ENCODE measurements at regions not wholly inside any gene's neighbourhood (a gene's known extent, or its start where the extent isn't known, plus 50 kb on each side); places are given as distances from the start of the nearest gene placed in this dataset.

DNA sequence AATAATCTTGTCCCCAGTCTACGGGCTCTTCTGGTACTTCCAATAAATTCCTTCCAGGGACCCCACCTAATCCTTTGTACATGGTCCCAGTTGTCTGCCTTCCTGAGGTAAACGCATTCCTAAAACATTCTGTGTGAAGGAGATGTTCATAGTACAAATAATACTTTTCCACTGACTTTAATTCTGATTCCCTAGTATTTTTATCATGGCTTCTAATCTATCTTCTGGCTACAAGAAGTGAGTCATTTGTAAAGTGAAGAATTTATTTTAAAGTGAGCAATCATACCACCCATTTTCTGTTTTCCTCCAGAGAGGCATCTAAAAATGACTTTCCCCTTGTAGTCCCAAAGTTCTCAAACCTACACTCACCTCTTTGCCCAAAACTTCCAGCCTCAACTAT is 65.9 kb upstream of the NUDT4 start:
- TF ChIP-seq, protein P1, sequence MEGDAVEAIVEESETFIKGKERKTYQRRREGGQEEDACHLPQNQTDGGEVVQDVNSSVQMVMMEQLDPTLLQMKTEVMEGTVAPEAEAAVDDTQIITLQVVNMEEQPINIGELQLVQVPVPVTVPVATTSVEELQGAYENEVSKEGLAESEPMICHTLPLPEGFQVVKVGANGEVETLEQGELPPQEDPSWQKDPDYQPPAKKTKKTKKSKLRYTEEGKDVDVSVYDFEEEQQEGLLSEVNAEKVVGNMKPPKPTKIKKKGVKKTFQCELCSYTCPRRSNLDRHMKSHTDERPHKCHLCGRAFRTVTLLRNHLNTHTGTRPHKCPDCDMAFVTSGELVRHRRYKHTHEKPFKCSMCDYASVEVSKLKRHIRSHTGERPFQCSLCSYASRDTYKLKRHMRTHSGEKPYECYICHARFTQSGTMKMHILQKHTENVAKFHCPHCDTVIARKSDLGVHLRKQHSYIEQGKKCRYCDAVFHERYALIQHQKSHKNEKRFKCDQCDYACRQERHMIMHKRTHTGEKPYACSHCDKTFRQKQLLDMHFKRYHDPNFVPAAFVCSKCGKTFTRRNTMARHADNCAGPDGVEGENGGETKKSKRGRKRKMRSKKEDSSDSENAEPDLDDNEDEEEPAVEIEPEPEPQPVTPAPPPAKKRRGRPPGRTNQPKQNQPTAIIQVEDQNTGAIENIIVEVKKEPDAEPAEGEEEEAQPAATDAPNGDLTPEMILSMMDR (conservative IDR thresholded peaks at IDR 0.05 in 1 of 2, IDR thresholded peaks at IDR 0.05 in 1 of 2; ENCODE audit: low read depth in 1 of 2, low read length in 2 of 2): no peak
- TF ChIP-seq EZH2 (IDR thresholded peaks at IDR 0.05; ENCODE audit: low read length, missing control alignments): no peak
